OCI-M2 (cell line): ENCODE measurements at regions not wholly inside any gene's neighbourhood (a gene's known extent, or its start where the extent isn't known, plus 50 kb on each side); places are given as distances from the start of the nearest gene placed in this dataset.
"Not testable (repeated sequence)": the region's sequence is repeated elsewhere in the genome, so short reads cannot be mapped to it uniquely, and the experiment has no call there.

ENCODE experiments used
- DNase-seq: peaks from one replicate; lab custom pipeline; 2025; ENCODE audit not compliant: unreplicated experiment; lab: John Stamatoyannopoulos, UW

GRCh38 chr4:56575820-56576429, 70.3 kb downstream of the ARL9 start:
- DNase-seq: peak; percentile 1

- not testable (repeated sequence) for DNase-seq
Observed at GRCh38 chr4:56592417-56592816, 86.8 kb downstream of the ARL9 start.
